Kidney (tissue), 13 donors: ENCODE measurements at regions not wholly inside any gene's neighbourhood (a gene's known extent, or its start where the extent isn't known, plus 50 kb on each side); places are given as distances from the start of the nearest gene placed in this dataset.

ENCODE experiments used
- DNase-seq, 5 donors: peaks; one replicate each; pipeline ENCODE4 v3.0.0-alpha.2; 2013 to 2020
- FAIRE-seq: peaks from 2 replicates; lab custom pipeline; 2012; peaks lifted over from hg19 to GRCh38; lab: Jason Lieb, UNC
- H3K27ac ChIP-seq, 2 donors: one replicate each; pipeline ENCODE4 v1.7.0; 2013; ENCODE audit warnings: low read depth in 2 of 2, low read length in 2 of 2, inconsistent platforms in 1 of 2
- H3K27me3 ChIP-seq: one replicate; pipeline ENCODE4 v1.7.1; 2013; ENCODE audit warnings: low read length, inconsistent platforms; ENCODE audit not compliant: control insufficient read depth, insufficient read depth
- H3K36me3 ChIP-seq, 3 donors: one replicate each; pipeline versions ENCODE4 v1.7.0 to v1.7.1; 2013; ENCODE audit warnings: low read length in 3 of 3, control low read depth in 1 of 3, inconsistent platforms in 1 of 3; ENCODE audit not compliant: insufficient read depth in 3 of 3, control insufficient read depth in 2 of 3
- H3K4me1 ChIP-seq, 3 donors: one replicate each; pipeline versions ENCODE4 v1.7.0 to v1.7.1; 2013; ENCODE audit warnings: low read length in 3 of 3, inconsistent platforms in 1 of 3, low read depth in 1 of 3; ENCODE audit not compliant: control insufficient read depth in 2 of 3, insufficient read depth in 2 of 3
- H3K4me3 ChIP-seq, 3 donors: one replicate each; pipeline versions ENCODE4 v1.7.0 to v1.8.1; 2013; ENCODE audit warnings: low read length in 3 of 3, control low read depth in 1 of 3, inconsistent platforms in 1 of 3
- H3K9ac ChIP-seq, 3 donors: one replicate each; pipeline versions ENCODE4 v1.7.0 to v1.7.1; 2013; ENCODE audit warnings: low read length in 3 of 3, control low read depth in 1 of 3, inconsistent platforms in 1 of 3
- H3K9me3 ChIP-seq, 3 donors: one replicate each; pipeline versions ENCODE4 v1.7.0 to v1.7.1; 2013; ENCODE audit warnings: low read length in 3 of 3, control low read depth in 1 of 3, inconsistent platforms in 1 of 3; ENCODE audit not compliant: control insufficient read depth in 2 of 3, insufficient read depth in 1 of 3
- intact Hi-C: fragments of 100-400 bp; cut with DNase I; formaldehyde crosslinking; loops from one replicate; pipeline ENCODE4 v1.11.1; 2022
- TF ChIP-seq, protein P1 (sequence below): IDR thresholded peaks from 3 replicates; pipeline ENCODE4 v1.5.1; 2012; ENCODE audit warnings: mild to moderate bottlenecking, moderate library complexity, borderline replicate concordance; ENCODE audit not compliant: insufficient read depth; ENCODE audit errors: extremely low read depth
- donor health status: control.
- donor health status: control.
- donor health status: control.
- donor health status: control.
- donor health status: control.
- donor health status: DM: yes; HTN: yes; CAD: no.
- donor health status: Normal renal cell carcinoma (clear cell type).

DNA sequence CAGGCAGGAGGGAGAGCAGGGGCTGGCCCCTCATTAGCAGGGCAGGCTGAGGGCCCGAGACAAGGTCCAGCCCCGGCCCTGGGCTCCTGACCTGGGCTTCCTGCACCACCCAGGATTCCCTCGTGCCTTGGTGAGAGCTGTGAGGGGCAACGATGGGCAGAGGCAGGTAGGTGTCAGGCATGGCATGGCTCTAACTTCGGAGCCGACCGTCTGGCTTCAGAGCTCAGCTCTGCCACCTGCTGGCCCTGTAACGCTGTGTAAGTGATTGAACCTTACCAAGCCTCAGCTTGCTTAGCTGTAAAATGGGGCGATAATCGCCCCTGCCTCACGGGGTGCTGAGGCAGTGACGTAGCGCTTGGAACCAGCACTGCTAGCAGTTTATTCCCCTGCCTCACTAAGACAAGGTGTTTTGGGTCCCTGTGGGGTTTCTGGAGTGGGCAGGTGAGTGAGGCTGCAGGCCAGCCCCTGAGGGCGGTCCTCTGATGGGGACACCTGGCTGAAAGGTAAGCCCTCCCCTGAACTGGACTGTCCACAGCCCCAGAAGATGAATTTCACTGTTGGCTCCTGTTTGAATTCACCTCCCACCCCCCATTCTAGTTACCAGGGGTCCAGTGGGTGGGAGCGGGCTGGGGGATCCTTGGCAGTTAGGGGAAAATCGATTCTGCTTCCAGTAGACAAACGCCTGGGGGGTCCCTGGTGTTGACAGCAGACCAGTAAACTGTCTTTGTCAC, 184.8 kb upstream of the GSE1 start:
- no peak for FAIRE-seq
- H3K4me1 ChIP-seq = no peaks in the 10 kb centered on the region
- no peak overlapping the region for H3K9ac ChIP-seq
- no peaks in the 10 kb centered on the region for H3K27me3 ChIP-seq
- TF ChIP-seq, protein P1, sequence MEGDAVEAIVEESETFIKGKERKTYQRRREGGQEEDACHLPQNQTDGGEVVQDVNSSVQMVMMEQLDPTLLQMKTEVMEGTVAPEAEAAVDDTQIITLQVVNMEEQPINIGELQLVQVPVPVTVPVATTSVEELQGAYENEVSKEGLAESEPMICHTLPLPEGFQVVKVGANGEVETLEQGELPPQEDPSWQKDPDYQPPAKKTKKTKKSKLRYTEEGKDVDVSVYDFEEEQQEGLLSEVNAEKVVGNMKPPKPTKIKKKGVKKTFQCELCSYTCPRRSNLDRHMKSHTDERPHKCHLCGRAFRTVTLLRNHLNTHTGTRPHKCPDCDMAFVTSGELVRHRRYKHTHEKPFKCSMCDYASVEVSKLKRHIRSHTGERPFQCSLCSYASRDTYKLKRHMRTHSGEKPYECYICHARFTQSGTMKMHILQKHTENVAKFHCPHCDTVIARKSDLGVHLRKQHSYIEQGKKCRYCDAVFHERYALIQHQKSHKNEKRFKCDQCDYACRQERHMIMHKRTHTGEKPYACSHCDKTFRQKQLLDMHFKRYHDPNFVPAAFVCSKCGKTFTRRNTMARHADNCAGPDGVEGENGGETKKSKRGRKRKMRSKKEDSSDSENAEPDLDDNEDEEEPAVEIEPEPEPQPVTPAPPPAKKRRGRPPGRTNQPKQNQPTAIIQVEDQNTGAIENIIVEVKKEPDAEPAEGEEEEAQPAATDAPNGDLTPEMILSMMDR = peak; percentile 50
- no peak overlapping the region for H3K4me3 ChIP-seq
- intact Hi-C loops = no loop called here
- no peaks in the 10 kb centered on the region for H3K9me3 ChIP-seq
- H3K27ac ChIP-seq = no peak overlapping the region
- DNase-seq = peak in 2 of 5 donors; percentile 54 to 73
- no peaks in the 10 kb centered on the region for H3K36me3 ChIP-seq

- Histone ChIP-seq H3K27ac (no peak overlapping the region), H3K9ac (no peak overlapping the region), H3K4me3 (no peak overlapping the region), H3K27me3 (no peaks in the 10 kb centered on the region), H3K4me1 (no peaks in the 10 kb centered on the region), H3K36me3 (no peaks in the 10 kb centered on the region), H3K9me3 (no peaks in the 10 kb centered on the region)
- intact Hi-C loops = no loop called here
- FAIRE-seq = no peak
- DNase-seq = peak in 1 of 5 donors; percentile 71
- TF ChIP-seq, protein P1 = no peak
Observed at GRCh38 chr16:85428899-85429775, 184.0 kb upstream of the GSE1 start.

- Histone ChIP-seq H3K36me3 (no peaks in the 10 kb centered on the region), H3K9ac (no peak overlapping the region), H3K9me3 (no peaks in the 10 kb centered on the region), H3K4me1 (no peaks in the 10 kb centered on the region), H3K4me3 (no peak overlapping the region), H3K27ac (no peak overlapping the region), H3K27me3 (no peaks in the 10 kb centered on the region)
- TF ChIP-seq, protein P1 = no peak
- FAIRE-seq = no peak
- intact Hi-C loops = no loop called here
- DNase-seq = no peak
Observed at GRCh38 chr16:85429776-85430522, 183.2 kb upstream of the GSE1 start.
